ENCODE measurements at regions not wholly inside any gene's neighbourhood (a gene's known extent, or its start where the extent isn't known, plus 50 kb on each side); places are given as distances from the start of the nearest gene placed in this dataset.

DNA sequence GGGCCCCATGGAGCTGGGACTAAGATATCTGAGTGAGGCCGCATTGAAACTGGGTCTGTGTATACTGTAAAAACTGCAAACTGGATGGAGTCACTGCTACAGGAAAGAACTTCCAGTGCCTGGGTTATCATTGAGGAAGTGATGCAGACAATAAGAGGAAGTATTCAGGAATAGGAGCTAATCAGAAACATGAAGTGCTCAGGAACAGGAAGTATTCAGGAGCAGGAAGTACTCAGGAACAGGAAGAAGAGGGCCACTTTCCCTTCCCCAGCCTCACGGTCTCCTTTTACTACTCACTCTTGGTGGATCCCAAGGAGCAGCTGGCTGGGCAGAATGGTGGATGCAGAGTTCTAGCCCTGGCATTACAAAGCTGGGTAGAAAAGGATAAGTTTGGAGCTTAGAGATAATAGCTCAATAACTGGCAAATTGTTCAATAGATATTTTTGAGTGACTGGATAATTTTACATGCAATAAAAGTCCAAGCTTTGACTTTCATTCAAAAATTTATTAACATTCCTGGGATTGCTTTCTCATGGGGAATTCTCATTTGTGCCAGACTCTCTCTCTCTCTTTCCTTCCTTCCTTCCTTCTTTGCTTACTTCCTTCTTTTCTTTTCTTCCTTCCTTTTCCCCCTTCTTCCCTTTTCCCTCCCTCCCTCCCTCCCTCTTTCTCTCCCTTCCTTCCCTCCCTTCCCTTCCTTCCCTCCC, 82.2 kb upstream of the PAX1 start:
- TF ChIP-seq, protein P1, sequence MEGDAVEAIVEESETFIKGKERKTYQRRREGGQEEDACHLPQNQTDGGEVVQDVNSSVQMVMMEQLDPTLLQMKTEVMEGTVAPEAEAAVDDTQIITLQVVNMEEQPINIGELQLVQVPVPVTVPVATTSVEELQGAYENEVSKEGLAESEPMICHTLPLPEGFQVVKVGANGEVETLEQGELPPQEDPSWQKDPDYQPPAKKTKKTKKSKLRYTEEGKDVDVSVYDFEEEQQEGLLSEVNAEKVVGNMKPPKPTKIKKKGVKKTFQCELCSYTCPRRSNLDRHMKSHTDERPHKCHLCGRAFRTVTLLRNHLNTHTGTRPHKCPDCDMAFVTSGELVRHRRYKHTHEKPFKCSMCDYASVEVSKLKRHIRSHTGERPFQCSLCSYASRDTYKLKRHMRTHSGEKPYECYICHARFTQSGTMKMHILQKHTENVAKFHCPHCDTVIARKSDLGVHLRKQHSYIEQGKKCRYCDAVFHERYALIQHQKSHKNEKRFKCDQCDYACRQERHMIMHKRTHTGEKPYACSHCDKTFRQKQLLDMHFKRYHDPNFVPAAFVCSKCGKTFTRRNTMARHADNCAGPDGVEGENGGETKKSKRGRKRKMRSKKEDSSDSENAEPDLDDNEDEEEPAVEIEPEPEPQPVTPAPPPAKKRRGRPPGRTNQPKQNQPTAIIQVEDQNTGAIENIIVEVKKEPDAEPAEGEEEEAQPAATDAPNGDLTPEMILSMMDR (conservative IDR thresholded peaks at IDR 0.05), result no peak
- TF ChIP-seq ZFX (IDR thresholded peaks at IDR 0.05), result no peak

Data from C4-2B (cell line).